BE2C (cell line): ENCODE measurements at regions not wholly inside any gene's neighbourhood (a gene's known extent, or its start where the extent isn't known, plus 50 kb on each side); places are given as distances from the start of the nearest gene placed in this dataset.
"Not testable (repeated sequence)": the region's sequence is repeated elsewhere in the genome, so short reads cannot be mapped to it uniquely, and the experiment has no call there.

ENCODE experiments used
- DNase-seq: peaks from one replicate; pipeline ENCODE4 v3.0.0-alpha.2; 2020
- H3K27me3 ChIP-seq: fragments of 250-450 bp; sonication (Bioruptor Pico); 2 replicates; pipeline ENCODE4 v1.5.1; 2020; ENCODE audit warnings: mild to moderate bottlenecking
- H3K36me3 ChIP-seq: fragments of 250-450 bp; sonication (Bioruptor Pico); 2 replicates; pipeline ENCODE4 v1.5.1; 2020; ENCODE audit warnings: mild to moderate bottlenecking
- H3K4me1 ChIP-seq: fragments of 250-450 bp; sonication (Bioruptor Pico); 2 replicates; pipeline ENCODE4 v1.5.1; 2020
- H3K4me3 ChIP-seq: 2 replicates; pipeline ENCODE4 v1.5.1; 2011; ENCODE audit warnings: low read depth, low read length
- H3K9me3 ChIP-seq: fragments of 250-450 bp; sonication (Bioruptor Pico); 2 replicates; pipeline ENCODE4 v1.5.1; 2020
- TF ChIP-seq, protein P1 (sequence below): IDR thresholded peaks from 2 replicates; pipeline ENCODE4 v1.5.1; 2012; ENCODE audit warnings: mild to moderate bottlenecking, low read depth, low read length

DNA sequence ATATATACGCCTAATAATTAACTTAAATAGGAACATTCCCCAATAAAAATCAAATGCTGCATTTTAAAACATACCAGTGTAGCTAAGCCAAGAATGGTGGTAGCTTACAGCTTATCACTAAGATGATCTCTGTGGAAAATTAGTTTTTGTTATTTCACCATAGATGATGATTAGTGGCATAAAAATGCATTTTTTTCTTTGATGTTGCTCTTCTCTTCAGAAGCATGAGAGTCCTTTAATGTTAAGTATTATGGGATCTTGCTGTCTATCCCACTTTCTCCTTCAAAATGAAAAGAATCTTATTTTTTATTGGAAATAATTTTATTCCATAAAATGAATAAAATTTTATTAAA lies 731.0 kb downstream of the SLITRK1 start:
- DNase-seq, result no peak
- no peak overlapping the region for H3K4me3 ChIP-seq
- no peaks in the 10 kb centered on the region for H3K27me3 ChIP-seq
- H3K9me3 ChIP-seq, result no peaks in the 10 kb centered on the region
- H3K36me3 ChIP-seq, result no peaks in the 10 kb centered on the region
- no peaks in the 10 kb centered on the region; the same call in 1 of the 2 replicates for H3K4me1 ChIP-seq
- TF ChIP-seq, protein P1, sequence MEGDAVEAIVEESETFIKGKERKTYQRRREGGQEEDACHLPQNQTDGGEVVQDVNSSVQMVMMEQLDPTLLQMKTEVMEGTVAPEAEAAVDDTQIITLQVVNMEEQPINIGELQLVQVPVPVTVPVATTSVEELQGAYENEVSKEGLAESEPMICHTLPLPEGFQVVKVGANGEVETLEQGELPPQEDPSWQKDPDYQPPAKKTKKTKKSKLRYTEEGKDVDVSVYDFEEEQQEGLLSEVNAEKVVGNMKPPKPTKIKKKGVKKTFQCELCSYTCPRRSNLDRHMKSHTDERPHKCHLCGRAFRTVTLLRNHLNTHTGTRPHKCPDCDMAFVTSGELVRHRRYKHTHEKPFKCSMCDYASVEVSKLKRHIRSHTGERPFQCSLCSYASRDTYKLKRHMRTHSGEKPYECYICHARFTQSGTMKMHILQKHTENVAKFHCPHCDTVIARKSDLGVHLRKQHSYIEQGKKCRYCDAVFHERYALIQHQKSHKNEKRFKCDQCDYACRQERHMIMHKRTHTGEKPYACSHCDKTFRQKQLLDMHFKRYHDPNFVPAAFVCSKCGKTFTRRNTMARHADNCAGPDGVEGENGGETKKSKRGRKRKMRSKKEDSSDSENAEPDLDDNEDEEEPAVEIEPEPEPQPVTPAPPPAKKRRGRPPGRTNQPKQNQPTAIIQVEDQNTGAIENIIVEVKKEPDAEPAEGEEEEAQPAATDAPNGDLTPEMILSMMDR, result no peak; the same call in 1 of the 2 replicates

DNA sequence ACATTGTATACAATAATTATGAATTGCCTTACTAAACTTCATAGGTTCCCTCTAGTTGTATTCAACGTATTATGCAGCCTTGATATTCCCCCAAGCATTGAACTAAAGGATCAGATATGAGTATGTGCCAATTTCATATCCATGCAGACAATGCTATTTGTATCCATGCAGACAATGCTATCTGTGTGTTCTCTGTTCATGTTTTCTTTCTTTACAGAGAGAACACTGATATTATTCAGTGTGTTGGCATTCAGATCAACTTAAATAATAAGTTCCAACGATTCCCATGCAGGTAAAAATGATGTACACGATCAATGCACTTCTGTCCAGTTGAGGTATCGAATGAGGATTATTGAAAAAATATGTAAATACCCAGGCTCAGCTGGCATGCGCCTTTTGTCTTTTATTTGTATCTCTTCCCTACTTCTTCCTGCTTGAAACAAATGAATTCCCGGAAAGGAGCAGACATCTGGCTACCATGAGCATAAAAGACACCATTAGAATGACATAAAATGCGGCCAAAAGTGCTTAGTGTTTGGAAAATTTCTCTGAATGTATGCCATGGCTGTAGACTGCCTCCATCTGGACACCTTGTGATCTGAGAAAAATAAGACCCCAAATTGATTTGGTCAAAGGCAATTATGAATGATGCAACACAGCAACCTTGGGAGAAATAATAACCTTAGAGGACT lies 731.5 kb downstream of the SLITRK1 start:
- TF ChIP-seq, protein P1, result peak; percentile 44
- no peaks in the 10 kb centered on the region; the same call in 1 of the 2 replicates for H3K4me1 ChIP-seq
- no peaks in the 10 kb centered on the region for H3K36me3 ChIP-seq
- DNase-seq, result no peak
- H3K9me3 ChIP-seq, result no peaks in the 10 kb centered on the region
- H3K4me3 ChIP-seq, result no peak overlapping the region
- no peaks in the 10 kb centered on the region for H3K27me3 ChIP-seq

DNA sequence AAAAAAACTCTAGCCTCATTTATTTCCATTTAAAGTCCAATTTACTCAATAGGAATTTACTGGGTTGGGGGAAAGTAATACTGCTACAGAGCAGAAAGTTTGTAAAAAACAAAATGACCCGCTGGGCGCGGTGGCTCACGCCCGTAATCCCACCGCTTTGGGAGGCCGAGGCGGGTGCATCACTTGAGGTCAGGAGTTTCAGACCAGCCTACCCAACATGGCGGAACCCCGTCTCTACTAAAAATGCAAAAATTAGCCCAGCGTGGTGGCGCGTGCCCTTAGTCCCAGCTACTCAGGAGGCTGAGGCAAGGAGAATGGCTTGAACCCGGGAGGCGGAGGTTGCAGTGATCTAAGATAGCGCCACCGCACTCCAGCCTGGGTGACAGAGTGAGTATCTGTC lies 745.6 kb downstream of the SLITRK1 start:
- no peak for DNase-seq
- H3K4me1 ChIP-seq, result no peaks in the 10 kb centered on the region
- TF ChIP-seq, protein P1, result no peak
- no peaks in the 10 kb centered on the region for H3K9me3 ChIP-seq
- no peaks in the 10 kb centered on the region for H3K36me3 ChIP-seq
- H3K4me3 ChIP-seq, result no peak overlapping the region
- no peaks in the 10 kb centered on the region for H3K27me3 ChIP-seq

DNA sequence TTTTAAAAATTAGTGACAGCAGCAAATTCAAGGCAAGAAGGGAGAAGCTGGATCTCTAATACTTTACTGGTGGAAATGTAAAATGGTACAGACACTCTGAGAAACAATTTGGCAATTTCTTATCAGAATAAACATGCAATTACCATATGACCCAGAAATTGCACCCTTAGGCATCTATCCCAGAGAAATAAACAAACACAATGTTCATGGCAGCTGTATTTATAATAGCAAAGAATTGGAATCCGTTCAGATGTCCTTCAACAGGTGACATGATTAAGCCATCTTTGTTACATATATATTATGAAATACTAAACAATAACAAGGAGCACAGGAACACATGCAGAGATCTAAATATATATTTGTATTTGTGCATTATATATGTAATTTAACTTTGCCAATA lies 756.5 kb downstream of the SLITRK1 start:
- DNase-seq, result no peak
- H3K4me1 ChIP-seq, result 0 out of 2 replicates have a peak, but pooled peaks cover 4% of the 10 kb centered on the region
- no peaks in the 10 kb centered on the region for H3K9me3 ChIP-seq
- no peaks in the 10 kb centered on the region for H3K27me3 ChIP-seq
- H3K4me3 ChIP-seq, result no peak overlapping the region
- no peaks in the 10 kb centered on the region for H3K36me3 ChIP-seq
- TF ChIP-seq, protein P1, result no peak

DNA sequence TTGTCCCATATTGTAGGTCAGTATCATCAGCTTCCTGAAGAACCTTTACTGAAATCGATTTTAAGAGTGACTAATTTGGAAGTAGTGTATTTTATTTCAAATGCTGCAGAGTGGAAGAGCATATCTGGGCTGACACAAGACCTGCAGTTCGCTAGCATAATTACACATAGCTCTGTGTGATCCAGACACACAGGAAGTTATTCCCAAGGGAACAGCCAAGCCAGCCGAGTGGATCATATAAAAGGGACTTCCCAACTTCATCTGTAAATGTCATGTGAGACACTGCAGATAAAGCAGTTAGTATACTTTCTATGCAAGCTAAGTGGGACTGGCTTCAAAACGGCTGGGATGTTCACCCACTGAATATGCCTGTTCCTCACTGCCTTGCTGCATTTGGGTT lies 760.4 kb downstream of the SLITRK1 start:
- DNase-seq, result peak; percentile 67
- 0 out of 2 replicates have a peak, but pooled peaks cover 4% of the 10 kb centered on the region for H3K4me1 ChIP-seq
- TF ChIP-seq, protein P1, result no peak
- H3K9me3 ChIP-seq, result no peaks in the 10 kb centered on the region
- H3K36me3 ChIP-seq, result no peaks in the 10 kb centered on the region
- no peaks in the 10 kb centered on the region for H3K27me3 ChIP-seq
- no peak overlapping the region for H3K4me3 ChIP-seq

DNA sequence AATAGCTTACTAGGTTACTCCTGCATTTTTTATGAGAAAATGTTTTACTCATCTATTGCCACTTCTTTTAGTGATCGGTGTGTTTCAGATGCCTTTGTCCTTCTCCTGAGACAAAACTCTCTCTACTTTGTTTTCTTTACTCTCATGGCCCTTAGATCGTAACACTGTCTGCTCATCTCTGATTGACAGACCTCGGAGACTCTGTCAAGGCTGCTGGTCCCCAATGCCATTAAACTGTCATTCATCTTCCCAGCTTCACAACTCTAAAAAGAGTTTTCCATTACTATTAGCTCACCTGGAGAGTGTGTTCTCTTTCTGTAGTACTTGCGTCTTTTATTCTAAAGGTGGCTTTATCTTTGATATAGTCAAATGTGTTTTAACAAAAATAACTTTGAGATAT lies 765.2 kb downstream of the SLITRK1 start:
- no peaks in the 10 kb centered on the region for H3K9me3 ChIP-seq
- H3K27me3 ChIP-seq, result no peaks in the 10 kb centered on the region
- DNase-seq, result no peak
- no peaks in the 10 kb centered on the region for H3K36me3 ChIP-seq
- TF ChIP-seq, protein P1, result no peak
- H3K4me3 ChIP-seq, result no peak overlapping the region
- no peaks in the 10 kb centered on the region for H3K4me1 ChIP-seq

DNA sequence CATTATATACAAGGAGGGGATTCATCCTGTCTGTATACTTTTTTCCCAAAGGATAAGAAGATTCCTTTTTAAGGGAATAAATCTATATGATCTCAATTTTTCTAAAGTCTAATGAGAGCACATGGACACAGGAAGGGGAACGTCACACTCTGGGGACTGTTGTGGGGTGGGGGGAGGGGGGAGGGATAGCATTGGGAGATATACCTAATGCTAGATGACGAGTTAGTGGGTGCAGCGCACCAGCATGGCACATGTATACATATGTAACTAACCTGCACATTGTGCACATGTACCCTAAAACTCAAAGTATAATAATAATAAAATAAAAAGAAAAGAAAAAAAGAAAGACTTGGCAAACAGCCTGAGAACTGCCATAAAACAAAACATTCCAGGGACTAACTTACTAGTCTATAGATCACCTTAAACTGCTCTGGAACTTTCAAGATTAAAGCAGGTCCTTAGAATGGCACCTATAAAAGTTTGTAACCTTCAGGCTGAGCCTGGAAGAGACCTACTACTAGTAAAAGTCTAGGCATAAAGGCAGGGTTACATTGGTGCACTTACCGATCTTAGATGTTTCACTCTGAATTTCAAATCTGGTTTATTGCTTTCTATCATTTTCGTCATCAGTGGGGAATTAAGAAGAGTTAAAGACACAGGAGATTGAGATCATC lies 780.6 kb downstream of the SLITRK1 start:
- H3K9me3 ChIP-seq, H3K27me3 ChIP-seq, H3K4me1 ChIP-seq, H3K36me3 ChIP-seq, DNase-seq: not testable (repeated sequence)
- H3K4me3 ChIP-seq, result peak overlapping the region; percentile 77
